GM12873 (cell line): ENCODE measurements at regions not wholly inside any gene's neighbourhood (a gene's known extent, or its start where the extent isn't known, plus 50 kb on each side); places are given as distances from the start of the nearest gene placed in this dataset.

Experiments used
- CTCF ChIP-seq: IDR thresholded peaks from 2 replicates; pipeline ENCODE4 v1.5.1; 2012; ENCODE audit warnings: low read depth, mild to moderate bottlenecking, moderate library complexity, low read length, control low read depth; ENCODE audit not compliant: insufficient read depth; ENCODE audit errors: missing control alignments

DNA sequence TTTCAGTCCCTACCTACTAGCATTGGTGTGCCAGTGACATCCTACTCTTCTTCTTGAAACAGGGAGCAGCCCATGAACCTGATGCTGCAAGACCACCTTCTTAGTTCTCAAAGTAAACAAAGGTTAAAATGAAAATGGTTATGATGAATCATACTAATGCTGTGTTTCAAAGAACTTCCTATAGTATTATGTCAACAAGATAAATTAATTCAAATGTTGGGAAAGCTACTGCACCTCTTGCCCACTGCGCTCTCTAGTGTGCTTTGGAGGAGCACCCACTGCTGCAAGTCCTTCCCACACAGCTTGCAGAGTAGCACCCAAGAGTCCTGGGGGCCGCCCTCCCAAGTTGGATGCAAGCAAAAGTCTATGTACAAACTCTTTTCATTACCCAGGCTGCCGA lies 81.1 kb downstream of the CD200R1L start:
- no peak for TF ChIP-seq CTCF

GRCh38 chr3:112763258-112763657 lies 83.4 kb downstream of the CD200R1L start:
- no peak for TF ChIP-seq CTCF

- no peak for TF ChIP-seq CTCF
Measured at GRCh38 chr3:112761062-112761638, 85.5 kb downstream of the CD200R1L start.

DNA sequence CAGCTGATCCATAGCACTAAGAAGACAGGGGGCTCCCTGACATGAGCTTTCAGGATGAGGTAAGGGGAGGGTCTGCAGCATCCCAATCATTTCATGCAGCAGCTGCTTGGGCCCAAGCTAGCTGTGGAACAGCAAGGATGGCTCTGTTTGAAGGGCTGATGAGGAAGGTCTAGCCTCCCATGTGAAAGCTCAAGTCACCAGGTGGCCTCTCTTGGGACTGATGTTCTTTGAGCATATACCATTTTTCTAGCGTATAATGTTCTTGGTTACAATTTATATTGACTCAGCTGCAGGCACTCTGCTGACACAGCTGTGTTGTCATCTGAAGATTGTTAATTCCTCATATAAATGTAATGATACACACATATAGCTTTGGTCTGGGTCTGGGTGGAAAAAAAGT lies 87.0 kb downstream of the CD200R1L start:
- TF ChIP-seq CTCF = no peak

- no peak for TF ChIP-seq CTCF
Measured at GRCh38 chr3:112759210-112759609, 87.5 kb downstream of the CD200R1L start.

GRCh38 chr3:112757197-112757596 lies 89.5 kb downstream of the CD200R1L start:
- no peak for TF ChIP-seq CTCF

GRCh38 chr3:112755845-112756613 lies 90.6 kb downstream of the CD200R1L start:
- no peak for TF ChIP-seq CTCF
